Calu3 (cell line): ENCODE measurements at regions not wholly inside any gene's neighbourhood (a gene's known extent, or its start where the extent isn't known, plus 50 kb on each side); places are given as distances from the start of the nearest gene placed in this dataset.
"Not testable (repeated sequence)": the region's sequence is repeated elsewhere in the genome, so short reads cannot be mapped to it uniquely, and the experiment has no call there.

Source experiments
- BruUV-seq: library from RNA; stranded (reverse); fragments of 400-500 nt; replicated peaks from 2 replicates; lab custom pipeline; 2021; lab: Mats Ljungman, UMichigan
- CTCF ChIA-PET: fragments of 300-600 bp; sonication (Branson Sonifier 250); formaldehyde crosslinking; loops from one replicate; lab custom pipeline; 2022; ENCODE audit warnings: antibody characterized with exemption; lab: Charles Lee
- DNase-seq: peaks from one replicate; pipeline ENCODE4 v3.0.0; 2022
- H3K27ac Mint-ChIP-seq: one replicate; pipeline ENCODE4 v1.8.0; 2022; ENCODE audit warnings: mixed read lengths; ENCODE audit not compliant: unreplicated experiment
- H3K27me3 Mint-ChIP-seq: one replicate; pipeline ENCODE4 v1.8.0; 2022; ENCODE audit warnings: mixed read lengths; ENCODE audit not compliant: unreplicated experiment
- H3K36me3 Mint-ChIP-seq: one replicate; pipeline ENCODE4 v1.8.0; 2022; ENCODE audit warnings: mild to moderate bottlenecking, moderate library complexity, mixed read lengths; ENCODE audit not compliant: insufficient read depth, unreplicated experiment
- H3K4me1 Mint-ChIP-seq: one replicate; pipeline ENCODE4 v1.8.0; 2022; ENCODE audit warnings: mild to moderate bottlenecking, low read depth, mixed read lengths; ENCODE audit not compliant: unreplicated experiment
- H3K4me3 Mint-ChIP-seq: one replicate; pipeline ENCODE4 v1.8.0; 2022; ENCODE audit warnings: mild to moderate bottlenecking, low read depth, moderate library complexity, mixed read lengths; ENCODE audit not compliant: unreplicated experiment
- H3K9me3 Mint-ChIP-seq: one replicate; pipeline ENCODE4 v1.8.0; 2022; ENCODE audit warnings: low read depth, mixed read lengths; ENCODE audit not compliant: unreplicated experiment
- CTCF ChIP-seq: fragments of 200-600 bp; IDR thresholded peaks from one replicate; pipeline ENCODE4 v1.8.0; 2022; ENCODE audit warnings: antibody characterized with exemption; ENCODE audit not compliant: unreplicated experiment
- intact Hi-C: fragments of 100-400 bp; cut with micrococcal nuclease; formaldehyde crosslinking; loops from one replicate; pipeline ENCODE4 v1.10.0; 2022; ENCODE audit not compliant: unreplicated experiment

GRCh38 chr4:174183259-174183658 lies 100.2 kb downstream of the FBXO8 start:
- CTCF ChIA-PET = no interaction called here
- Mint-ChIP-seq H3K4me1 (no peaks in the 10 kb centered on the region), H3K36me3 (no peaks in the 10 kb centered on the region), H3K4me3 (no peak overlapping the region), H3K27me3 (no peaks in the 10 kb centered on the region), H3K27ac (no peak overlapping the region), H3K9me3 (no peaks in the 10 kb centered on the region)
- no TSS peak for BruUV-seq
- intact Hi-C loops = no loop called here
- no peak for DNase-seq
- no peak for TF ChIP-seq CTCF

GRCh38 chr4:174181827-174182226 lies 101.6 kb downstream of the FBXO8 start:
- intact Hi-C loops = no loop called here
- no peaks in the 10 kb centered on the region for H3K4me1 Mint-ChIP-seq
- no peaks in the 10 kb centered on the region for H3K9me3 Mint-ChIP-seq
- BruUV-seq = no TSS peak
- H3K27me3 Mint-ChIP-seq = no peaks in the 10 kb centered on the region
- TF ChIP-seq CTCF = no peak
- no peak overlapping the region for H3K27ac Mint-ChIP-seq
- no peaks in the 10 kb centered on the region for H3K36me3 Mint-ChIP-seq
- no peak overlapping the region for H3K4me3 Mint-ChIP-seq
- CTCF ChIA-PET = no interaction called here
- no peak for DNase-seq

- no peak overlapping the region for H3K27ac Mint-ChIP-seq
- intact Hi-C loops = no loop called here
- no peaks in the 10 kb centered on the region for H3K9me3 Mint-ChIP-seq
- no TSS peak for BruUV-seq
- TF ChIP-seq CTCF = no peak
- no peaks in the 10 kb centered on the region for H3K27me3 Mint-ChIP-seq
- no peak for DNase-seq
- H3K36me3 Mint-ChIP-seq = no peaks in the 10 kb centered on the region
- H3K4me3 Mint-ChIP-seq = no peak overlapping the region
- H3K4me1 Mint-ChIP-seq = no peaks in the 10 kb centered on the region
- CTCF ChIA-PET = no interaction called here
Measured at GRCh38 chr4:174177536-174177935, 105.9 kb downstream of the FBXO8 start.

- not testable (repeated sequence) for H3K27me3 Mint-ChIP-seq, BruUV-seq
Measured at GRCh38 chr4:174175836-174176235, 107.6 kb downstream of the FBXO8 start.

GRCh38 chr4:174173360-174173759 lies 110.1 kb downstream of the FBXO8 start:
- no peak overlapping the region for H3K4me3 Mint-ChIP-seq
- no peaks in the 10 kb centered on the region for H3K36me3 Mint-ChIP-seq
- DNase-seq = no peak
- no peaks in the 10 kb centered on the region for H3K9me3 Mint-ChIP-seq
- BruUV-seq = no TSS peak
- no peak overlapping the region for H3K27ac Mint-ChIP-seq
- TF ChIP-seq CTCF = no peak
- intact Hi-C loops = no loop called here
- CTCF ChIA-PET = no interaction called here
- H3K4me1 Mint-ChIP-seq = no peaks in the 10 kb centered on the region
- no peaks in the 10 kb centered on the region for H3K27me3 Mint-ChIP-seq

More at GRCh38 chr4:174175836-174176235, 107.6 kb downstream of the FBXO8 start:
- H3K36me3 Mint-ChIP-seq, H3K9me3 Mint-ChIP-seq, H3K4me3 Mint-ChIP-seq, intact Hi-C loops, H3K4me1 Mint-ChIP-seq, CTCF ChIA-PET, DNase-seq, H3K27ac Mint-ChIP-seq: not testable (repeated sequence)
